NOMO-1 (cell line): ENCODE measurements at regions not wholly inside any gene's neighbourhood (a gene's known extent, or its start where the extent isn't known, plus 50 kb on each side); places are given as distances from the start of the nearest gene placed in this dataset.

Source experiments
- DNase-seq, 2 experiments: peaks; one replicate each; lab custom pipeline; 2025; ENCODE audit not compliant: unreplicated experiment in 2 of 2; lab: John Stamatoyannopoulos, UW

- no peak for DNase-seq
These were observed 715.8 kb upstream of the KIF2B start for GRCh38 chr17:53106886-53107285.

GRCh38 chr17:53101706-53102105 lies 721.0 kb upstream of the KIF2B start:
- DNase-seq: no peak

GRCh38 chr17:53100126-53100525 lies 722.6 kb upstream of the KIF2B start:
- DNase-seq: no peak

- no peak for DNase-seq
These were observed 729.3 kb upstream of the KIF2B start for GRCh38 chr17:53093391-53093790.

DNA sequence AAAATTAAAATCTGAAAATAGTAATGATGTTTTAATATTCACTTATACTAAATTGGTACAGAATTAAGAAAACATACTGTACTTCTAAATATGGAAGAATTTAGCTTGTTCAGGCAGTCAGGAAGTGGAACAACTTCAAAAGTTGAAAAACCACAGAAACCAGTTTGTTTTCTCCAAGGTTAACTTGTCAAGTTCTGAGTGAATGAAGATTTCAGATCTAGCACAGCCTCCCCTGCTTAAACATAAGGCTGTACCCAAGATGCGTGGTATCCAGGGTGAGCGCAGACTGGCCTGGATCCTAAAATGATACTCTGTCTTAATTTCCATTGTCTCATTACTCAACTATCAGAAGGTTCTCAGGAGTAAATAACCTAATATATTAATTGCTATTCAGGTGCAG lies 730.7 kb upstream of the KIF2B start:
- DNase-seq: no peak

GRCh38 chr17:53090770-53091169 lies 732.0 kb upstream of the KIF2B start:
- DNase-seq: no peak

DNA sequence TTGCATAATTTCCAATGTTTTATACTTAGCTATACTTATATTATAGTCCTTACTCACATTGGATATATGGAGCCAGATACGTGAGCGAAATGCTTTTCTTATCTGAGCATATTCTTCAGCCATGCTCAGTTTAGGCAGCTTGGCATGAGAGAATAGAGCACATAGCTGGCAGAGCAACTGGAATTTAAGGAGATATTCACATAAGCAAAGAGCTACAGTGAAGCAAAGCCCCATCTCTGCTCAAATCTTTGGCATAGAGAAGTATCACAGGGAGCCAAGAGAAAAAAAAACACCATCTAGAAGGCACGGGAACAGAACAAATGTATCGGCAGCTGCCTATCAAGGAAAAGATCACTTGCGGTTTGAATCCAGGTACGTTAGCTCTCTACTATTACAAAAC lies 734.2 kb upstream of the KIF2B start:
- DNase-seq: no peak

DNA sequence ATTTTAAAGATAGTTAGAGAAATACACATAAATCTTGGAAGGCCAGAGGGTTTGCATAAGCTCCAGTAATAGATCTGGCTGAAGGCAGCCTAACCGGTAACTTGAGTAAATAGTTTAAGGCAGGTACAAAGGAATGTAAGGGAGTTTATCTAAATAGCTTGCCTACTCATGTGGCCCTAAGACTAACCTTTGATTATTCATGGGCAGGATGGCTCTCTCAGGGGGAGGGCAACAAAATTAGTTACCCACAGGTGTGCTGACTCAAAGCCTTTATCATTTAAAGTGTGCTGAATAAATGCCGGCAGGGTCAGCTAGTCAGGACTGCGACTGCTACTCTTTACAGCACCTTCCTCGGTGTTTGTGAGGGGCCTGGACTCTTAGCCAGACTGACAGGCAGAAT lies 761.3 kb upstream of the KIF2B start:
- DNase-seq: no peak

GRCh38 chr17:53058031-53058430 lies 764.7 kb upstream of the KIF2B start:
- no peak for DNase-seq

GRCh38 chr17:53046781-53047180 lies 775.9 kb upstream of the KIF2B start:
- no peak for DNase-seq

DNA sequence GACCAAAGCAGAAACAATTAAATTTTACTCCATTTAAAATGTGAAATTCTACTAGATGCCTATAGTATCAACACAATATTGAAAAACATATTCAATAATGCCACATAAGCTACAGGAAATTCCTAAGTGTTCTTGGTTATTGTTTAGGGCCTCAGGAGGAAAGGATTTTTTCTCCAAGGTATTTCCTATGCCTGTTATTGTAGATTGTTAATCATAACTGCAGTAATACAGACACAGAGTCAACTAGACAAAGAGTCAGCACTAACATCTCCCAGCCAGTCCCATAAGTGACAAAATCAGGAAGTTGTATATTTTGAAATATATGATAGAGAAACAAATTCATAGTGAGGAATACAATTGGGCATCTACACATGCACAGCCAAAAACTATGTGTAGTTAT lies 782.7 kb upstream of the KIF2B start:
- no peak for DNase-seq

DNA sequence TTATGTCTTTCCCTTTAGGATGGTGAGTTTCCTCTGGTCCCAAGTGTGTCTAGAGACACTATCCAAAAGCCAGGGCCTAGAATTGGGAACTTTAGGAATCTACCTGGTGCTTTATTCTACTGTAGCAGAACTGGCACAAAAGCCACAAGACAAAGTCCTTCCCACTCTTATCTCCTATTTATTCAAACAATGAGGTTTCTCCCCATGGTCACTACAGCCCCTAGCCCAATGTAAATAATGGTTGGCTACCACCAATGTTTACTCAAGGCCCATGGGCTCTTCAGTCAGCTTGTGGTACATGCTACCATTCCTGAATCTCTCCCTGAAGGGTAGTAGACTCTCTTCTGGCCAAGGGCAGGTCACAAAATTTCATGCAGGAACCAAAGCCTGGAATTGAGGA lies 789.4 kb upstream of the KIF2B start:
- no peak for DNase-seq

DNA sequence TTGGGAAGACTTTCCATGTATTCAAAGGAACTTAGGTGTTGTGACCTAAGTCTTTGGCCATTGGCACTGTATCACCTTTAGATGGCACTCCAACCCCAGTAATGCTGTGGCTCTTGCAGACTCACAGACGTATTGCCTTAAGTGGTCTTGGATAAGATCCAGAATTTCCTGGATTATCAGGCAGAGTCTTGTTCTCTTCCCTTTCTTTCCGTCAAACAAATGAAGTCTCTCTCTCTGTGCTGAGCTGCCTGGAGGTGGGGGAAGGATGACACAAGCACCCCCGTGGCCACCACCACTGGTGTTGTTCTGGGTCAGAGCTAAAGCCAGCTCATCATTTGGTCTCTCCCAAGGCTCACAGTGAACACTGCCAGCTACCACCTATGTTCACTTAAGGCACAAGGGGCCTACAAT lies 789.9 kb upstream of the KIF2B start:
- no peak for DNase-seq

DNA sequence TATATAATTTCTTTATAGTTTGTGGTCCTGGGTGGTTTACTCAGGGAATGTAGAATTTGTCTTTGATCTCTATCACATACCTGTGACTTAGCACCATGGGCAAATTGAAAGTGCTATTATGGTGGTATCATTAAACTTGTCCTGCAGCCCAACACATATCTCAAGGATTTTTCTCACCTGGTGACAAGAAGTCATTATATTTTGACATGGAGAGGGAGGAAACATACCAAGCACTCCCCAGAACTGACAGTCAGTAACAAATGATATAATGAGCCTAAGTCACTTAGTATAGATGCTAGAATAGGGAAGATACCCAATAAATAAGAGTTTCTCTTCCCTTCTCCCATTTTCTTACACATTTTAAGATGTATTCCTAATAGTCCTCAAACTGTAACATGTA lies 805.5 kb upstream of the KIF2B start:
- no peak for DNase-seq

DNA sequence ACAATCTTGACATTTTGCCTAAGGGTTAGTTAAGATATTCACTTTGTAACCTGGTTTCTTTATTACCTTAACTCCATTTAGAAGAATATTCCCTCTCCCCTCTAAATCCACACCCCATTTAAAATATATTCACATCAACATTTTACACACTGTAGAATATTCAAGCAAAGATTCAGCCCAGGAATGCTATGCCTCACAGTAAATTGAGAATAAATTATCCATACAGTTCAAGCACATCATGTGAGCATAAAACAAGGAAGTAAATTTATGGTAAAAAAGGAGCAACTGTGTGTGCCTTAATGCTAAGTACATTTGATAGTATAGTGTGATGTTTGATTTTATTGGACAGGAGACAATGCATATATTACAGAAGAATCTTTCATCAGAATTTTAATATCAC lies 806.6 kb upstream of the KIF2B start:
- DNase-seq: no peak

DNA sequence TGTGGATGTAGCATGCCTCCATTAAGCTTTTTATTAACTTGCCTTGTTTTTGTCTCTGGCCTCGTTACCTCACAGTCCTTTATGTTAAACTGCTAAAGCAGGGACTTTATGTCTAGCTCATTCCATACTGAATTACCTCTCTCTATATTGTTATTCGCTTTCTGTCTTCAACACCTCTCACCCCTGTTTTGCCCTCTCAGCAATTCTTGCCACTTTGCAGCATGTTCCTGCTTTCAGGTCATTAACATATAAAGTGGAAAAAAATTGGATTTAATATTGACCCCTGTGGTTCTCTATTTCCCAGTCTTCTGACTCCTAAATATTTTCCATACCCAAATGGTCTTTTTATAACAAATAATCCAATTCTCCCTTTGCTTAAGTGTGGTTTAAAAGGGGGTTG lies 810.4 kb upstream of the KIF2B start:
- no peak for DNase-seq

GRCh38 chr17:53006006-53006405 lies 816.7 kb upstream of the KIF2B start:
- DNase-seq: no peak

- no peak for DNase-seq
These were observed 817.8 kb upstream of the KIF2B start for GRCh38 chr17:53004902-53005301.

GRCh38 chr17:52995881-52996280 lies 826.8 kb upstream of the KIF2B start:
- no peak for DNase-seq

GRCh38 chr17:52995147-52995546 lies 827.6 kb upstream of the KIF2B start:
- DNase-seq: no peak

- DNase-seq: no peak
These were observed 827.6 kb upstream of the CA10 start for GRCh38 chr17:52986056-52986662.

DNA sequence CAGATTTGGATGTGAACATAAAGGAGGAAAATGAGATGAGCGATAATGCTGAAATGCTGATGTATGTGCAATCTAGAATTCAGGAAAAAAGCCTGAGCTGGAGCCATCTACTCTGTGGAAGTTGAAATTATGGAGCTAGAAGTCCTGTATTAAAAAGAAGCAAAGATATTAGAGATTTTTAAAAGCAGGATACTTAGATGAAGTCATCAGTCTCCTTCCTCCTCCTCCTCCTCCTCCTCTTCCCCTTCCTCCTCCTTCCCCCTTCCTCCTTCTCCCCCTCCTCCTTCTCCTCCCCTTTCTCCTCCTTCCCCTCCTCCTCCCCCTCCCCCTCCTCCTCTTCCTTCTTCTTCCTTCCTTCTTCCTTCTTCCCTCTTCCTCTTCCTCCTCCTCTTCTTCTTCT lies 823.8 kb upstream of the CA10 start:
- DNase-seq: no peak

DNA sequence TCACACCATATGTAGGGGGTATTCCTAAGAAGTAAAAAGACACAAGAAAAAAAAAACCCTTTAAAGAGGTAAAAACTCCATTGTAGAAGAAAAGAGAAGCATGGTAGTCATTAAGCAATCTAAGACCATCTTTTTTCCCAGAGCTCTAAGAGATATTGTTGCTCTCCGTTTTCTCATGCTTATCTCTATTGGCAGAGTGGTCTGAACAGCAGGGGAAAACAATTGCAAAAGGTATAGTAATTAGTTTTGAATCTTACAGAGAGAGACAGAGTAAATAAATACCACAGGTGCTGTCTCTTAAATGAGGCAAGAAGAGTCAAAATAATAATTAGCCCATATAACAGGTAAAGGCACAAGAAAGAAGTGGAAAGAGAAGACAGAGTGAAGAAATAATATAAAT lies 821.4 kb upstream of the CA10 start:
- DNase-seq: no peak
